ENCODE measurements at regions not wholly inside any gene's neighbourhood (a gene's known extent, or its start where the extent isn't known, plus 50 kb on each side); places are given as distances from the start of the nearest gene placed in this dataset.
"Not testable (repeated sequence)": the region's sequence is repeated elsewhere in the genome, so short reads cannot be mapped to it uniquely, and the experiment has no call there.

DNA sequence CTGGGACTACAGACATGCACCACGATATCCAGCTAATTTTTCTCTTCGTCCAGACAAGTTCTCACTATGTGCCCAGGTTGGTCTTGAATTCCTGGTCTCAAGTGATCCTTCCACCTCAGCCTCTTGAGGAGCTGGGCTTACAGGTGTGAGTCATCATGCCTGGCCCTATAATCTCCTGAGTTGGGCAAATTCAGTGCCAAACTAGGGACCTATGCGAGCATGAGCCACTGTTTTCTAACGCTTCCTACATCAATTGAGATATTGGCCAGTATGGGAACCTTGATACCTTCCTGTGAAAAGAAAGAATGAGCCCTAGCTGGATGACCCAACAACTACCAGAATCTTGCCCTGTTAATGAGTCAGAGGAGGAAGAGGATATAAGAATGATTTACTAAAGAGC lies 585.2 kb downstream of the C12orf50 start:
- H3K9me3 ChIP-seq (ENCODE audit: control insufficient read depth in 1 of 2, low read length in 2 of 2), result no peaks in the 10 kb centered on the region
- no peak overlapping the region for H3K9ac ChIP-seq (ENCODE audit: low read depth in 1 of 2, low read length in 2 of 2)
- H3K27me3 ChIP-seq (ENCODE audit: control insufficient read depth in 1 of 2, insufficient read depth in 2 of 2, low read length in 2 of 2), result no peaks in the 10 kb centered on the region
- no peak overlapping the region for H3K4me3 ChIP-seq (ENCODE audit: low read depth in 1 of 2, low read length in 2 of 2)
- no peak overlapping the region for H3K27ac ChIP-seq (ENCODE audit: low read depth, low read length)
- H3K36me3 ChIP-seq (ENCODE audit: control insufficient read depth in 1 of 2, insufficient read depth in 2 of 2, low read length in 2 of 2), result no peaks in the 10 kb centered on the region
- peaks cover 0 to 7% of the 10 kb centered on the region in 2 donors for H3K4me1 ChIP-seq (ENCODE audit: control insufficient read depth in 1 of 2, insufficient read depth in 2 of 2, low read length in 2 of 2)

GRCh38 chr12:87441511-87441910 lies 587.7 kb downstream of the C12orf50 start:
- no peaks in the 10 kb centered on the region for H3K36me3 ChIP-seq (ENCODE audit: control insufficient read depth in 1 of 2, insufficient read depth in 2 of 2, low read length in 2 of 2)
- H3K9ac ChIP-seq (ENCODE audit: low read depth in 1 of 2, low read length in 2 of 2), result no peak overlapping the region
- H3K27ac ChIP-seq (ENCODE audit: low read depth, low read length), result no peak overlapping the region
- H3K4me3 ChIP-seq (ENCODE audit: low read depth in 1 of 2, low read length in 2 of 2), result no peak overlapping the region
- H3K9me3 ChIP-seq (ENCODE audit: control insufficient read depth in 1 of 2, low read length in 2 of 2), result no peaks in the 10 kb centered on the region
- peaks cover 0 to 7% of the 10 kb centered on the region in 2 donors for H3K4me1 ChIP-seq (ENCODE audit: control insufficient read depth in 1 of 2, insufficient read depth in 2 of 2, low read length in 2 of 2)
- no peaks in the 10 kb centered on the region for H3K27me3 ChIP-seq (ENCODE audit: control insufficient read depth in 1 of 2, insufficient read depth in 2 of 2, low read length in 2 of 2)

DNA sequence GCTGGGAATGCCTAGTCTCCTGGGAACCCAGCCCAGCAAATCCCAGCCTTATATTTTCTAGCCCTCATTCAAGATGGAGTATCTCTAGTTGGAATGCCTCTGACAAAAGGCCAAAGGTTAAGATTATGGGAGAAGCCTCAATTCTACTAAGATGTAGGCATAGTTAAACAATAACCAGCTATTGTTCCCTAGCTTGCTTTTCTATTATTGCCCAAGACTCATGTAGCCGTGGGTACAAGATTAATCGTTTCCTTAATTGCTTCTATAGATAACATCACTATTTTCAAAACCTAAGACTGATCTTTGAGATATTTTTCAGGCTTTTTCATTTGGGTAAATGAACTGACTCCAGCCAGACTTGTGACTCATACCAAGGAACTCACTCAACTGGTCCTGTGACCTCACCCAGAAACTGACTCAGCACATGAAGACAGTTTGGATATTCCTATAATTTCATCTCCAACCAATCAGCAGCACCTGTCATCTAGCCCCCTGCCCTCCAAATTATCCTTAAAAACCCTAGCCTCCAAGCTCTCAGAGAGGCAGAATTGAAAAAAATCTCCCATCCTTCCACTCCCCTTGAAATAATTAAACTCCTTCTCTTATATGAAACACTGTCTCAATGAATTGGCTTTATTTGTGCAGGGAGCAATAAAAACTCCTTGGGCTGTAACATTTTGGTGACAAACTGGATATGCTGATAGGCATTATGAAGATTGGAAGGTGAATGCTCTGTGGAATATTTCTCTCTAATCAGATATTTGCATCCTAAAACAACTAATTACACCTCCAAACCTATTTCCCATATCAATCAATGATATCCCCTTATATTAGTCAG lies 589.0 kb downstream of the C12orf50 start:
- no peaks in the 10 kb centered on the region for H3K36me3 ChIP-seq (ENCODE audit: control insufficient read depth in 1 of 2, insufficient read depth in 2 of 2, low read length in 2 of 2)
- no peak overlapping the region for H3K4me3 ChIP-seq (ENCODE audit: low read depth in 1 of 2, low read length in 2 of 2)
- no peaks in the 10 kb centered on the region for H3K27me3 ChIP-seq (ENCODE audit: control insufficient read depth in 1 of 2, insufficient read depth in 2 of 2, low read length in 2 of 2)
- no peaks in the 10 kb centered on the region for H3K9me3 ChIP-seq (ENCODE audit: control insufficient read depth in 1 of 2, low read length in 2 of 2)
- peaks cover 0 to 7% of the 10 kb centered on the region in 2 donors for H3K4me1 ChIP-seq (ENCODE audit: control insufficient read depth in 1 of 2, insufficient read depth in 2 of 2, low read length in 2 of 2)
- no peak overlapping the region for H3K9ac ChIP-seq (ENCODE audit: low read depth in 1 of 2, low read length in 2 of 2)
- no peak overlapping the region for H3K27ac ChIP-seq (ENCODE audit: low read depth, low read length)

- Histone ChIP-seq H3K27me3 (ENCODE audit: control insufficient read depth in 1 of 2, insufficient read depth in 2 of 2, low read length in 2 of 2) (no peaks in the 10 kb centered on the region), H3K9me3 (ENCODE audit: control insufficient read depth in 1 of 2, low read length in 2 of 2) (peaks cover 6 to 8% of the 10 kb centered on the region in 2 donors), H3K4me1 (ENCODE audit: control insufficient read depth in 1 of 2, insufficient read depth in 2 of 2, low read length in 2 of 2) (no peaks in the 10 kb centered on the region), H3K36me3 (ENCODE audit: control insufficient read depth in 1 of 2, insufficient read depth in 2 of 2, low read length in 2 of 2) (no peaks in the 10 kb centered on the region), H3K27ac (ENCODE audit: low read depth, low read length) (no peak overlapping the region), H3K4me3 (ENCODE audit: low read depth in 1 of 2, low read length in 2 of 2) (no peak overlapping the region), H3K9ac (ENCODE audit: low read depth in 1 of 2, low read length in 2 of 2) (no peak overlapping the region)
Observed at GRCh38 chr12:87430444-87430843, 598.8 kb downstream of the C12orf50 start.

- H3K4me3 ChIP-seq (ENCODE audit: low read depth in 1 of 2, low read length in 2 of 2), result no peak overlapping the region
- H3K36me3 ChIP-seq (ENCODE audit: control insufficient read depth in 1 of 2, insufficient read depth in 2 of 2, low read length in 2 of 2), result no peaks in the 10 kb centered on the region
- peaks cover 3 to 8% of the 10 kb centered on the region in 2 donors for H3K9me3 ChIP-seq (ENCODE audit: control insufficient read depth in 1 of 2, low read length in 2 of 2)
- H3K4me1 ChIP-seq (ENCODE audit: control insufficient read depth in 1 of 2, insufficient read depth in 2 of 2, low read length in 2 of 2), result no peaks in the 10 kb centered on the region
- no peak overlapping the region for H3K27ac ChIP-seq (ENCODE audit: low read depth, low read length)
- H3K27me3 ChIP-seq (ENCODE audit: control insufficient read depth in 1 of 2, insufficient read depth in 2 of 2, low read length in 2 of 2), result no peaks in the 10 kb centered on the region
- no peak overlapping the region for H3K9ac ChIP-seq (ENCODE audit: low read depth in 1 of 2, low read length in 2 of 2)
Observed at GRCh38 chr12:87428701-87429277, 600.4 kb downstream of the C12orf50 start.

DNA sequence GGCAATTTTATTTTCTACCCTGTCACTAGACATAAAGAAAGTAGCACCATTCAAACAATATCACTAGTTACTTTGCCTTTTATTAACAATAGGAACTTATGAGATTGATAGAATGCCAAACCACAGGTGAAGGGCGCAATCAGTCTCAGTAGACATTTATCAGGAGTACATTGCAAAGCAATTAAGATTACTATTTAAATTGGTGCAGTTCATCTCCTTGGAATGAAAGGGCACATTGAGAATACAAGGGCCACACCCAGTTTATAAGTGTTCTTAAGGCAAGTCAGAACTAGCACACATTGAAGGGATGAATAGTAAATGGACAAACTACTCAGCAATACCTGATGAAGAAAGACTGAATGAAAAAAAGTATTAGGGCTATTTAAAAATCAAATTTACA lies 601.4 kb downstream of the C12orf50 start:
- Histone ChIP-seq H3K4me3 (ENCODE audit: low read depth in 1 of 2, low read length in 2 of 2) (no peak overlapping the region), H3K4me1 (ENCODE audit: control insufficient read depth in 1 of 2, insufficient read depth in 2 of 2, low read length in 2 of 2) (no peaks in the 10 kb centered on the region)

DNA sequence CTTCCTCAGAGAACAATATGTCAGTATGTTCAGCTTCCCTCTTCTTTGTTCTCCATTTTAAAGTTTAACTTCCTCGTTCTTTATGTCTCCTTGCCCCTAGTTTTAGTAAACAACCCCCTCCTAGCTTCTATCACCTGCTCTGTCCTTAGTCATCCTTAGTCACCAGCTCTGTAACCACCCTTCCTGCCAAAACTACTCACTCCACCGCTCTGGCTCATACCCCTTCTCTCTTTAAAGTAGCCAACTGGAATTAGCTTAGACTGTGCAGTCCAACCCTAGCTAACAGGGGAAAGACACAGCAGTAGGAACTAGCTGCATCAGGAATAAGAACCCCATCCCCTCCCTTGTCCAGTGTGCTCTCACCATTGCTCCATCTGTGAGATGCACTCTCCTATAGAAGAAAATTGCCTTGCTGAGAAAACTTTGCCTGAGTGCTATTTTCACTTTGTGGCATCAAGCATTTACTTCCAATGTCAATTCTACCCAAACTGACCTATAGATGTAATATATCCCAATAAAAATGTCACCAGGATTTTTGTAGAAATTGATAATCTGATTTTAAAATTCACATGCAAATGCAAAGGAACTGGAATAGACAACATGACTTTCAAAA lies 603.2 kb downstream of the C12orf50 start:
- Histone ChIP-seq H3K36me3 (ENCODE audit: control insufficient read depth in 1 of 2, insufficient read depth in 2 of 2, low read length in 2 of 2) (no peaks in the 10 kb centered on the region), H3K9ac (ENCODE audit: low read depth in 1 of 2, low read length in 2 of 2) (no peak overlapping the region), H3K27ac (ENCODE audit: low read depth, low read length) (no peak overlapping the region), H3K4me3 (ENCODE audit: low read depth in 1 of 2, low read length in 2 of 2) (no peak overlapping the region), H3K9me3 (ENCODE audit: control insufficient read depth in 1 of 2, low read length in 2 of 2) (peaks cover 3 to 8% of the 10 kb centered on the region in 2 donors), H3K4me1 (ENCODE audit: control insufficient read depth in 1 of 2, insufficient read depth in 2 of 2, low read length in 2 of 2) (no peaks in the 10 kb centered on the region), H3K27me3 (ENCODE audit: control insufficient read depth in 1 of 2, insufficient read depth in 2 of 2, low read length in 2 of 2) (no peaks in the 10 kb centered on the region)

More for the DNA sequence above, 601.4 kb downstream of the C12orf50 start:
- Histone ChIP-seq H3K27ac (ENCODE audit: low read depth, low read length) (no peak overlapping the region), H3K9me3 (ENCODE audit: control insufficient read depth in 1 of 2, low read length in 2 of 2) (peaks cover 3 to 8% of the 10 kb centered on the region in 2 donors), H3K27me3 (ENCODE audit: control insufficient read depth in 1 of 2, insufficient read depth in 2 of 2, low read length in 2 of 2) (no peaks in the 10 kb centered on the region), H3K9ac (ENCODE audit: low read depth in 1 of 2, low read length in 2 of 2) (no peak overlapping the region), H3K36me3 (ENCODE audit: control insufficient read depth in 1 of 2, insufficient read depth in 2 of 2, low read length in 2 of 2) (no peaks in the 10 kb centered on the region)

- H3K27me3 ChIP-seq (ENCODE audit: control insufficient read depth in 1 of 2, insufficient read depth in 2 of 2, low read length in 2 of 2); H3K4me3 ChIP-seq (ENCODE audit: low read depth in 1 of 2, low read length in 2 of 2); H3K36me3 ChIP-seq (ENCODE audit: control insufficient read depth in 1 of 2, insufficient read depth in 2 of 2, low read length in 2 of 2); H3K4me1 ChIP-seq (ENCODE audit: control insufficient read depth in 1 of 2, insufficient read depth in 2 of 2, low read length in 2 of 2); H3K9ac ChIP-seq (ENCODE audit: low read depth in 1 of 2, low read length in 2 of 2); H3K27ac ChIP-seq (ENCODE audit: low read depth, low read length); H3K9me3 ChIP-seq (ENCODE audit: control insufficient read depth in 1 of 2, low read length in 2 of 2): not testable (repeated sequence)
Observed at GRCh38 chr12:87421233-87421632, 608.0 kb downstream of the C12orf50 start.

GRCh38 chr12:87413784-87414183 lies 615.4 kb downstream of the C12orf50 start:
- no peaks in the 10 kb centered on the region for H3K36me3 ChIP-seq (ENCODE audit: control insufficient read depth in 1 of 2, insufficient read depth in 2 of 2, low read length in 2 of 2)
- no peak overlapping the region for H3K9ac ChIP-seq (ENCODE audit: low read depth in 1 of 2, low read length in 2 of 2)
- no peaks in the 10 kb centered on the region for H3K4me1 ChIP-seq (ENCODE audit: control insufficient read depth in 1 of 2, insufficient read depth in 2 of 2, low read length in 2 of 2)
- H3K4me3 ChIP-seq (ENCODE audit: low read depth in 1 of 2, low read length in 2 of 2), result no peak overlapping the region
- no peaks in the 10 kb centered on the region for H3K27me3 ChIP-seq (ENCODE audit: control insufficient read depth in 1 of 2, insufficient read depth in 2 of 2, low read length in 2 of 2)
- H3K9me3 ChIP-seq (ENCODE audit: control insufficient read depth in 1 of 2, low read length in 2 of 2), result no peaks in the 10 kb centered on the region
- no peak overlapping the region for H3K27ac ChIP-seq (ENCODE audit: low read depth, low read length)

GRCh38 chr12:87406926-87407325 lies 622.3 kb downstream of the C12orf50 start:
- Histone ChIP-seq H3K4me1 (ENCODE audit: control insufficient read depth in 1 of 2, insufficient read depth in 2 of 2, low read length in 2 of 2) (no peaks in the 10 kb centered on the region), H3K4me3 (ENCODE audit: low read depth in 1 of 2, low read length in 2 of 2) (no peak overlapping the region), H3K36me3 (ENCODE audit: control insufficient read depth in 1 of 2, insufficient read depth in 2 of 2, low read length in 2 of 2) (no peaks in the 10 kb centered on the region), H3K27ac (ENCODE audit: low read depth, low read length) (no peak overlapping the region), H3K9ac (ENCODE audit: low read depth in 1 of 2, low read length in 2 of 2) (no peak overlapping the region), H3K27me3 (ENCODE audit: control insufficient read depth in 1 of 2, insufficient read depth in 2 of 2, low read length in 2 of 2) (no peaks in the 10 kb centered on the region), H3K9me3 (ENCODE audit: control insufficient read depth in 1 of 2, low read length in 2 of 2) (no peaks in the 10 kb centered on the region)
